ENCODE measurements at regions not wholly inside any gene's neighbourhood (a gene's known extent, or its start where the extent isn't known, plus 50 kb on each side); places are given as distances from the start of the nearest gene placed in this dataset.
A peak's percentile ranks its signal among the peaks of the same experiment; 100 is the strongest.

GRCh38 chr12:58268069-58268468 lies 326.7 kb downstream of the ATP23 start:
- DNase-seq (ENCODE audit: low read depth in 2 of 2): peak; percentile 13 to 14

GRCh38 chr12:58269476-58269875 lies 328.1 kb downstream of the ATP23 start:
- DNase-seq (ENCODE audit: low read depth in 2 of 2): no peak

GRCh38 chr12:58270966-58271705 lies 329.8 kb downstream of the ATP23 start:
- no peak for DNase-seq (ENCODE audit: low read depth in 2 of 2)

DNA sequence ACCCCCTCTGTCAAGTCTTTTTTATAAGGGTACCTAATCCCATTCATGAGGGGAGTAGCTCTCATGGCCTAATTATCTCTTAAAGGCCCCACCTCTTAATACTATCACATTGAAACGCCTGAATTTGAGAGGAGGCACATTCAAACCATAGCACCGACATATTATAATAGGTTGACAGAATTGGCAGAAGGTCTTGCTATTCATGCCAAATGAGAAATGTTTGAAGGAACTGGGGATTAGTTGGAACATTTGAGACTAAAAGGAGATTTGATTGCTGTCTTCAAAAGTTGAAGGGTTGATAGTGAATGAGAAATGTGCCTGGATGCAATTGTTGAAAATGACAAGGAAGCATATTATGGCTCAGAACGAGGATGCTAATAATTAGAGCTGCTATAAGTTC lies 331.1 kb downstream of the ATP23 start:
- no peak for DNase-seq (ENCODE audit: low read depth in 2 of 2)

DNA sequence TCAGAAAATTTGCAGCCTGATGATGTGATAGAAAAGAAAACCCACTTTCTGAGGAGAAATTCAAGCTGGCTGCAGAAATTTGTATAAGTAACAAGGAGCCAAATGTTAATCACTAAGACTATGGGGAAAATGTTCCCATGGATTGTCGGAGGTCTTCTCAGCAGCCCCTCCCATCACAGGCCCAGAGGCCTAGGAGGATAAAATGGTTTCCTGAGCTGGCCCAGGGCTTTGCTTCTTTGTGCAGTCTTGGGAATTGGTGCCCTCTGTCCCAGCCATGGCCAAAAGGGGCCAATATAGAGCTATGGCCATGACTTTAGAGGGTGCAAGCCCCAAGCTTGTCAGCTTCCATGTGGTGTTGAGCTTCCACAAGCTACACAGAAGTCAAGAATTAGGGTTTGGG lies 335.9 kb downstream of the ATP23 start:
- DNase-seq (ENCODE audit: low read depth in 2 of 2): no peak

DNA sequence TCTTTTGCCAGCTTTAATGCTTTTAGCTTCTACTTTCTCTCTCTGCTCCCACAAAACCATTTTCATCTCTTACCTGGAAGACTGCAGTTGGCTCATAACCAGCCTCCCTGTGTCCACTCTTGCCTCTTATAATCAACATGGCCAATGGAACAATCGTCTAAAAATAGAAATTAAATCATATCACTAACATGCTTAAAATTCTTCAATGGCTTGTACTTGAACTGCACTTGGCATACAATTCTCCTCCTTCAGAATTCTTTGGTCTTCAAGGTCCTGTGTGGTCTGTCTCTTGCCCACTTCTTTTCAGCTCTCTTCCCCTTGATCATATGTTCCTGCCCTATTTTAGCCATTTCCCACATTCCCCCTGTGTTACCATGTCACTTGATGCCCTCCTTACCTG lies 342.2 kb downstream of the ATP23 start:
- DNase-seq (ENCODE audit: low read depth in 2 of 2): no peak

- DNase-seq (ENCODE audit: low read depth in 2 of 2): no peak
These were observed 344.2 kb downstream of the ATP23 start for GRCh38 chr12:58285551-58285950.

- no peak for DNase-seq (ENCODE audit: low read depth in 2 of 2)
These were observed 345.0 kb downstream of the ATP23 start for GRCh38 chr12:58286353-58286752.

GRCh38 chr12:58288190-58288589 lies 346.8 kb downstream of the ATP23 start:
- DNase-seq (ENCODE audit: low read depth in 2 of 2): peak; percentile 82 to 85

DNA sequence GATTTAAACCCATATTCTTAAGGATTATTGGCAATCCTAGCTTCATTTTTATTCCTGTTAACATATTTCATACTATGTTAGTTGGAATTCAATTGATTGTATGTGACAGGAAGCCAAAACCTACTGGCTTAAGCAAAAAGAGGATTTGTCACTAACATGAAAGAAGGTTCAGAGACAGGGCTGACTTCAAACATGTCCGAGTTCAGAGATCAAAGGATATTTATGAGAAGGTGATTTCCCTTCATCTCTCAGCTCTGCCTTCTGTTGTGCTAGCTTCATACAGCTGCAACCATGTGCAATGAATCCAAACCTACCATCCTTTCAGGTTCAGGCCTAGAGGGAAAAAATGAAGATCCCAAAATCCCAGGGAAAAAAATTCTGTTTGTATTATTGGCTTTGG lies 349.7 kb downstream of the ATP23 start:
- no peak for DNase-seq (ENCODE audit: low read depth in 2 of 2)

DNA sequence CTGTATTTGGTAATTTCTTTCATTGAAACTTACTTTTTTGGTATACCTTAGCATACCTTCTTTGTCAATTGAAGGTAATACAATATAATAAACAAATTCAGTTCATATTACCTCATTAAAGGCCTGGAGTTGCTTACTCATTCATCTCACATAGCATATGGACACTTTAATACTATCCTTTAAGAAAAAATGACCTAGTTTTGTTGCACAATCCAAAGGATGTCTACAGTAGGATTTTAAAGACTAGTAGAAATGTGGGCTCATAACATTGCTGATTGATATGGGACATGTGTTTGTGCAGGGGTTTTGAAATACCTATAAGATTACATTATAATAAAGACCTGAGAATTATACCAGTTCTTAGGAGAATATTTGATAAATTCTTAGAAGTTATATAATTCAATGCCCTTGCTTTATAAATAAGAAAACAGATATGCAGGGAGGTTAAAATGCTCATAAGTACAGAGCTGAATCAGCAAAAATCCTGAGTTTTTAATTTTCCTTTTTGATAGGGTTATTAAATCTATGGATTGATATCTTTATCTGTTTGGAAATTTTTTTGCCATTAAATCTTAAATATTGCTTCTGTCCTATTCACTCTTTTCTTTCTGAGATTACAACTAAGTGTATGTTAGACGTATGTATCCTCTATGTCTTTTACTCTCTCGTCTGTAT lies 352.1 kb downstream of the ATP23 start:
- no peak for DNase-seq (ENCODE audit: low read depth in 2 of 2)

DNA sequence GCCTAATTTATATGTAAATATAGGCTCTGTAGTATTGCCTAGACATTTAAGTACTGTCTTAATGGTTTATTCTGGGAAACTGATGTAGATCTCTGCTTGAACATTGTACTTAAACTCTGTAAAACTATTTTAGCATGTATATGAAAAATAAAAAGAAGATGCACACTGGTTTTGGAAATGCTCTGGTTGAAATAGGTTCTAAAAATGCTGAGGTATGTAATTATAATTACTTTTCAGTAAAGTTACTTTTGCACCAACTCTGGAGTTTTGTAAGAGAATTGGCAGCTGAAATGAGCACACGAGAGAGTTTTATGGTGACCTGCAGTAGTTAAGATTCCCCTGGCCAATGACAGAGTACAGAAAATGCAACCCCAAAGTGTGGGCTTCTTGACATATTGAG lies 353.9 kb downstream of the ATP23 start:
- DNase-seq (ENCODE audit: low read depth in 2 of 2): no peak

DNA sequence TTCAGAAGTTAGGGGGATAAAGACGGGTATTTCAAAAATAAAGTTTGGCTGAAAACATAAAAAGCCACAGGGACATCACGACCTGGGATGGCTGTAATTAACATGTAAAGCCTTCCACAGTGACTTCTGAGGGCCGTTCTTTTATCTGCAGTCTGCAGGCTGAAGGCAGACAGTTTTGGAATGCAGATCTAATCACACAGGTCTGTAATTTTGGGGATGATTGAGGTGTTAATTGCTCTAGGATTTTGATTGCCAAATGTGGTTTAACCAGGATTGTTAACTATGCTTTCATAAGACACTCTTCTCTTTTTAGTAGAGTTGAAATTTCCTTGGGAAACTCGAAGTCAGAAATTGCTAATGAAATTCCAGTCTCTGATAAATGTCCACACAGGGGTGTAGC lies 355.5 kb downstream of the ATP23 start:
- DNase-seq (ENCODE audit: low read depth in 2 of 2): peak in 1 of 2 experiments; percentile 26

DNA sequence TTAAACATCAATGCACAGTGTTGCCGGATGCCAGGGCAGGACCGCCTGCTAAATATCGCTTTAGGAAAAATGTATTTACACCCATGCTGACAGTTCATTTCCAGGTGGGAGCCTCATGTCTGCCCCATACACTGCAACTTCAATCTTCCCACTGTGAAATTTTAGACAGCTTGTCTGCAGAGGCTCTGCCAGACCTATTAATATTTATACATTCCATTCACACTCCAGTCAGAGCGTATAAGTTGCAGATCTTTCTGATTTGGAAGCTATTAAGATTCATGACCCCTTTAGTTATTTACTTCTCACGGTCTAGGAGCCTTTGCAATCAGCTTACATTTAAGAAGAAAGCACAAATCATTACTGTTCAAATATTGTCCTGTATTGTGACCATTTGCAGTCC lies 357.4 kb downstream of the ATP23 start:
- DNase-seq (ENCODE audit: low read depth in 2 of 2): no peak

DNA sequence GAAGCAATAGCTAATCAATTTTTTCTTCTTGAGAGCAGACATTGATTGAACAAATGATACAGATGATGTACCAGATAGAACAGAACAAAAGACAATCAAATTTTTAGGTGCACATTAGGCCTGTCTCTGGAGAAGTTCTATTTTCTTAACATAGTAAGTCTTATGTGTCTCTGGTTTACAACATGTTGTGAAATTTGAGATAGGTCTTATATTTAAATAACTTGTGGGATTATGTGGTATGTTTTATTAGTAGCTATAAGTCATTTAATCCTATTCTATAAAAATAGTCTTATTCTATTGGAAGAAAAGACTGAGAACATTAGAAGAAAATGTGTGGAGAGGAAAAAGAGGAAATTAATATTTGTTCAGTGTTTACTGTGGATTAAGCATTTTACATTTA lies 358.0 kb downstream of the ATP23 start:
- no peak for DNase-seq (ENCODE audit: low read depth in 2 of 2)

DNA sequence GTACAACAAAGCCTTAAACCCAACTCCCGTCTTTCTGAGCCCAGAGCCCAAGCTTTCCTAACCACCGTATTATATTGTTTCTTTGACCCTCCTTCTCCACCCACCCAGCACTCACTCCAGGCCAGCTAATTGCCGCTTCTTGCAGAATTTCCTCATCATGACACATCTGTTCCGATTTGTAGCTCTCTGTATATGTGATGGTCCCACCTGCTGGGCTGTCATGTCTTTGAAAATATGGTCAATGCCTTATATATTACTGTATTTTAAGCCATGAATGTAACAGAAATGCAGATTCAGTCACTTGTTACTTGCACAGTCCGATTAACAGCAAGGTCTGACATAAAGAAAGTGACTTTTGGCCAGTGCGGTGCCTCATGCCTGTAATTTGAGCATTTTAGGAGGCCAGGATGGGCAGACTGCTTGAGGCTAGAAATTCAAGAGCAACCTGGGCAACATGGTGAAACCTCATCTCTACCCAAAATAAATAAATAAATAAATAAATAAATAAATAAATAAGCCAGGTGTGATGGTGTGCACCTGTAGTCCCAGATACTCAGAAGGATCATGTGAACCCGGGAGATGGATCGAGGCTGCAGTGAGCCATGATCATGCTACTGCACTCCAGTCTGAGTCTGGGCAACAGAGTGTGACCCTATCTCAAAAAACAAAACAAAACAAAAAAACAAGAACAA lies 359.8 kb downstream of the ATP23 start:
- DNase-seq (ENCODE audit: low read depth in 2 of 2): no peak

- no peak for DNase-seq (ENCODE audit: low read depth in 2 of 2)
These were observed 360.4 kb downstream of the ATP23 start for GRCh38 chr12:58301730-58302122.

- no peak for DNase-seq (ENCODE audit: low read depth in 2 of 2)
These were observed 361.2 kb downstream of the ATP23 start for GRCh38 chr12:58302487-58303011.

GRCh38 chr12:58306266-58307000 lies 365.1 kb downstream of the ATP23 start:
- no peak for DNase-seq (ENCODE audit: low read depth in 2 of 2)

- no peak for DNase-seq (ENCODE audit: low read depth in 2 of 2)
These were observed 368.4 kb downstream of the ATP23 start for GRCh38 chr12:58309806-58310205.

- DNase-seq (ENCODE audit: low read depth in 2 of 2): peak; percentile 28 to 32
These were observed 369.0 kb downstream of the ATP23 start for GRCh38 chr12:58310368-58310767.

Data from fibroblast of skin of left quadriceps (primary cell).